HUDEP-2 (cell line): ENCODE measurements at regions not wholly inside any gene's neighbourhood (a gene's known extent, or its start where the extent isn't known, plus 50 kb on each side); places are given as distances from the start of the nearest gene placed in this dataset.
"Not testable (repeated sequence)": the region's sequence is repeated elsewhere in the genome, so short reads cannot be mapped to it uniquely, and the experiment has no call there.

Experiments
- DNase-seq, 76 experiments: peaks; one replicate each; lab custom pipeline; 2025; ENCODE audit not compliant: unreplicated experiment in 76 of 76; lab: John Stamatoyannopoulos, UW

DNA sequence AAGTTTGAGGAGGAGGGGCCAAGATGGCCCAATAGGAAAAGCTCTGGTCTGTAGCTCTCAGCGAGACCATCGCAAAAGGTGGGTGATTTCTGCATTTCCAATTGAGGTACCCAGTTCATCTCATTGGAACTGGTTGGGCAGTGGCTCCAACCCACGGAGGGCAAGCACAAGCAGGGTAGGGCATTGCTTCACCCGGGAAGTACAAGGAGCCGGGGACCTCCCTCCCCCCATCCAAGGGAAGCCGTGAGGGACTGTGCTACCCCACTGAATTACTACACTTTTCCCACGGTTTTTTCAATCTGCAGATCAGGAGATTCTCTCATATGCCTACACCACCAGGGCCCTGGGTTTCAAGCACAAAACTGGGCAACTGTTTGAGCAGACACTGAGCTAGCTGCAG, 58.0 kb upstream of the EFCAB3 start:
- DNase-seq, result no peak

DNA sequence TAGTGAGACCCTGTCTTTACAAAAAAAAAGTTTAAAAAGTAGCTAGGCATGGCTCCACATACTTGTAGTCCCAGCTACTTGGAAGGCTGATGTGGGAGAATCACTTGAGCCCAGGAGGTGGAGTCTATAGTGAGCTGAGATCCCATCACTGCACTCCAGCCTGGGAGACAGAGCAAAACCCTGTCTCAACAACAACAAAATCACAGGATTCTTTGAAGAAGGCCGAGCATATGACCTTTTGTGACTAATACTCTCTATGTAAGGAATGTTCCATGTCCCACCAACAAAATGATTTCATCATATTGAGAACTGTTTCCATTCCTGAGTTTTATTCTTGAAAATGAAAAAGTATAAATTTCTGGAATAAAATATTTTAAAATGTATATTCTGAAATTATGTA, 58.9 kb upstream of the EFCAB3 start:
- no peak for DNase-seq

DNA sequence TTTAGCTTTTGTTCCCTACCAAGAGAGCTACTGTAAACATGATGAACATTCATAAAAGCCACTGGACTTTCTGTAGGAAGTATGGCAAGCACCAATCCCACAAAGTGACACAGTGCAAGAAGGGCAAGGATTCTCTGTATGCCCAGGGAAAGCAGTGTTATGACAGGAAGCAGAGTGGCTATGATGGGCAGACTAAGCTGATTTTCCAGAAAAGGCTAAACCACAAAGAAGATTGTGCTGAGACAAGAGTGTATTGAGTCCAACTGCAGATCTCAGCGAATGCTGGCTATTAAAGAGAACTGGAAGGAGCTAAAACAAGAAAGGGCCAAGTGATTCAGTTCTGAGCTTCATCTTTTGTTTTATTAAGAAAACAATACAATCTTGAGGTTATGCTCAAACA, 60.5 kb upstream of the EFCAB3 start:
- DNase-seq, result no peak

DNA sequence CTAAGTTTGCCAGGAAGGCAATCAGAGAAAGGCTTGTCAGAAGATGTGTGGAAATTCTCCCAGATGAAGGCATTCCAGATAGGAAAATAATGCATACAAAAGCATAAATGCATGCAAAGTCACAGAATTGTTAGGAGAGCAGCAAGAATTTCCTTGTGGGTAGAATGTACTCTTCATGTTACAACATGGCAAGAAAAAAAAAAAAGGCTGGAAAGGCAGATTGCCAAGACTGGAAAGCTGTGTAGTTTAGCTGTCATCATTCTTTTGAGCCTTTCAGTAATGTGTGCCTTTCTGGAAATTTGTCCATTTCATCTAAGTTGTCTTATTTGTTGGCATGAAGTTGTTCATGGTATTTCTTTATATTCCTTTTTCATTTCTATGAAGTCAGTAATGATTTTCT, 71.0 kb upstream of the EFCAB3 start:
- no peak for DNase-seq

DNA sequence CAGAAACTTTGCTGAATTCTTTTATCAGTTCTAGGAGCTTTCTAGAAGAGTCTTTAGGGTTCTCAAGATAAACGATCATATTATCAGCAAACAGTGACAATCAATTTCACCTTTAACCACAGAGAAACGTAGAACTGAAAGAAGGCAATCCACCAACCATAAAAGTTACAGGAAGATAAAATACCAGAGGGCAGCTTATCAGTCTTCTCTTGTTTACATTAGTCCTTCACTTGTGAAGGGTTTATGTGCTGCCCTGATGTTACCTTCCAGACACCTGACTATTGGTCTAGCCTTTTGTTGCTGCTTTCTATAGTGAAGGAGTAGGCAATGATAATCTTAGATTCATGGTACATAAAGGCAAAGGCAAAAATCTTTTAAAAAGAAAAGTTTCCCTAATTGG, 73.2 kb upstream of the EFCAB3 start:
- no peak for DNase-seq

DNA sequence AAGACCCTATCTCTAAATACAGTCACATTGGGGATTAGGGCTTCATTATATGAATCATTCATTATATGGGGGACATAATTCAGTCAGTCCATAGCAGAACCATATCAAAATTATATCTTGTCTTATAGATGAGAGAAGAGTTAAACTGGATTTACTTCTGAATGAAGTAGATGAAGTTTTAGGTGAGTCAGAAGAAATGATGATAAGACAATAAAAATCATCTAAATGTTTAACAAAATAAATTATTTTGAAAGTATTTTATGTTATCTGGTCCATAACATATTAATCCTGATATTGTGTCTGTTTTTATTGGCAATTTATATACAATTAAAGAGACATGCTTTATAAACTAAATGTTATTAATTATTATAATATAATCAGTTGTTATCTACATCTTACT, 76.9 kb upstream of the EFCAB3 start:
- no peak for DNase-seq

DNA sequence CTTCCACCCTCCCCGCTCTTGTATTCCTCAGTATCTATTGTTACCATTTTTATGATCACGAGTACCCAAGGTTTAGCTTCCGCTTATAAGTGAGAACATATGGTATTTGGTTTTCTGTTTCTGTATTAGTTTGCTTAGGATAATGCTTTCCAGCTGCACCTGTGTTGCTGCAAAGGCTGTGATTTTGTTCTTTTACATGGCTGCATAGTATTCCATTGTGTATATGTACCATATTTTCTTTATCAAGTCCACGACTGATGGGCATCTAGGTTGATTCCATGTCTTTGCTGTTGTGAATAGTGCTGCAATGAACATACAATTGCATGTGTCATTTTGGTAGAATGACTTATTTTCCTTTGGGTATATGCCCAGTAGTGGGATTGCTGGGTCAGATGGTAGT, 79.7 kb upstream of the EFCAB3 start:
- DNase-seq, result no peak

DNA sequence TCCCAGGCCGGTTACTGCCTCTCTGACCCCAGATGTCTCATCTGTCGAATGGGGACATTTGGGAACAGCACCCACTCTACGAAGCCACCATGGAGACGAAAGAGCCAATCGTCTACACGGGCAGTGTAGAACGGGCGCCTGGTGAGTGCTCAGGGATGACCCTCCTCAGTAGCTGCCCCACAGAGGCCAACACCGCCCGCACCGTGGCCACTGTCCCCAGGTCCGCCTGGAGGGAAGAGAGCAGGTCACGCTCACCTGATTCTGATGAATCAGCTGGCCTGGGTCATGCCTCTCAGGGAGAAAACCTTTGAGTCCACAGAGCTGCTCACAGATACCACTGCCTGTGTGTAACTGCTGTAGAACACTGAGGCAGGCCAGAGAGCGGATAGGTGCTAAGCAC, 105.1 kb upstream of the EFCAB3 start:
- not testable (repeated sequence) for DNase-seq

DNA sequence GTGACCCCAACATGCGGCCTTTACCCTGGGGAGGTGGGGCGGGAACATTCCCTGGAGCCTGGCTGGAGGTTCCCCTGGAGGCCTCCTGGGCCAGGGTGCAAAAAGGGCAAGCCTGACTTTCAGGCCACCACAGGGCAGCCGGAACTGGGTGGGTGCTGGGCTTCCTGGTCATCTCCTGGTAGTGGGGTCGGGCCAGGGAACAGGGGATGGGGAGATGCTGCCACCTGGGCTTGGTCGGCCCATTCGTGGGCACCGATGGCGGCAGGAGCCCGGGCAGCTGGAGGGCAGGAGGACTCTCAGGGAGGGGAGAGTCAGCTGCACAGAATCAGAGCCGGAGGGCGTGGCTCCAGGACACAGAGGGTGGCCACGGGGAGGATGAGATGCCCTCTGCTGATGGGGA, 112.0 kb upstream of the EFCAB3 start:
- not testable (repeated sequence) for DNase-seq

DNA sequence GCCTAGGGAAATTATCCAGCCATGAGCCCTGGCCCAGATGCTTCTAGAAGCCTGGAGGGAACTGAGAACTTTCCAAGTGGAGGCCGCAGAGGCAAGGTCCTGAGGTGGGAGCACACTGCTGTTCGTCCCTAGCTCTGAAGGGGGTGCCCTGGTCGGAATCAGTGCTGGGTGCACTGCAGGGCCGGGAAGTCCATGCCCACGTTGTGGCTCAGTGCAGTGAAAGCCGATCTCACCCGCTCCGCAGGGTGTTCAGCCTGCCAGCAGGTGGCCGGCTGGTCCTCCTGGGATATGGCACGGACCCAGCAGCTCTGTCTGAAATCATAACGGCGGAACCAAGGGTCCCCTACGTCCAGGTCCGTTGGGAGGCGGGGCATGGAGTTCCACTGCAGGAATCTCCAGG, 115.4 kb upstream of the EFCAB3 start:
- not testable (repeated sequence) for DNase-seq

DNA sequence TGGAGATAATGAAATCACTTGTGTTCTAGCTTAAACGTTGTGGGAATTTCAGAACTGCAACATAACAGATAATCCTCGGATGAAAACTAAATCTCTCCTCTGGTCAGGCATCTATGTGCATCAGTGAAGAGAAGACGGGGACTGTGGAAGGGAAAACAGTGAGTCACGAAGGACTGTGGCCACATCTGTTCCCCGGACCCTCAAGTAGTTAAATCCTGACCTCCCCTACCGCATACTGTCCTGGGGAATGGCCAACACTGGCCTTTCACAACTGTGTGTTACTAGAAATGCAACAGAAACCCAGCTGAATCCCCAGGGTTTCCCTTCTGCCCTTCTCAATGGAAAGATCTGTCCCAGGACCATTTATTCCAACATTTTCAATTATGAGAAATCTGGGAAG, 124.6 kb upstream of the EFCAB3 start:
- not testable (repeated sequence) for DNase-seq

DNA sequence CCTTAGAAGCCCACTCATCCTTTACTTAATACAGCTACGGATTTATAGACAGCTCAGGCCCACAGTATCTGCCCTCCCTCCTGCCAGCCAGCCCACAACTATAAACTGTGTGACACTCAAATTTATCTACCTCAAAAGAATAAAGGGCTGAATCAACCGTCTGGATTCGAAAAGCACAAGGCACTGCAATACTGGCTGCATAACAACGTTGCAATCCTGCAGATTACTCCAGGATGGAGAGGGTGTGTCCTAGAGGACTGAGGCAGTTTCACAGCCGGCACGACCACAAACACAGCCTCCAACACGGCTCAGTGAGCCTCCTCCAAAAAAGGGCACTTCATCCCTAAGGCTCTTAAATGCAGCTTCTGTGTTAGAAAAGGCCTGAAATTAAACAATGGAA, 138.3 kb upstream of the EFCAB3 start:
- DNase-seq, result not testable (repeated sequence)

DNA sequence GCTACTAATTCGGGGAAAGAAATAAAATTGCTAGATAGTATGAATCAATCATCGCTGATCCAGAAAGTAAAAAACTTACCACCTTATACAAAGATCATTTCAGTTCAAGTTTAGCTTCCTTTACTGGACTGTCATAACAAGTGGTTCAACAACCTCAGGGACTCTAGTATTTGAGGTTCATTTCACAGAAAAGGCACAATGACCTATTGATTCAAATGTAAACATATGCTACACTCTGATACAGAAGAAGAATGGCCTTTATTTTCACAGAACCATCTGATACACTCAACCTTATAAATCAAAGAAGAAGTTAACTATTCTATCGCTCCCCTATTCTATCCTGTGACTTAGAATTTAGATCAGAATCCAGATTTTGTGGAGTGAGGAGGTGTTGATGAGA, 140.8 kb upstream of the EFCAB3 start:
- not testable (repeated sequence) for DNase-seq

DNA sequence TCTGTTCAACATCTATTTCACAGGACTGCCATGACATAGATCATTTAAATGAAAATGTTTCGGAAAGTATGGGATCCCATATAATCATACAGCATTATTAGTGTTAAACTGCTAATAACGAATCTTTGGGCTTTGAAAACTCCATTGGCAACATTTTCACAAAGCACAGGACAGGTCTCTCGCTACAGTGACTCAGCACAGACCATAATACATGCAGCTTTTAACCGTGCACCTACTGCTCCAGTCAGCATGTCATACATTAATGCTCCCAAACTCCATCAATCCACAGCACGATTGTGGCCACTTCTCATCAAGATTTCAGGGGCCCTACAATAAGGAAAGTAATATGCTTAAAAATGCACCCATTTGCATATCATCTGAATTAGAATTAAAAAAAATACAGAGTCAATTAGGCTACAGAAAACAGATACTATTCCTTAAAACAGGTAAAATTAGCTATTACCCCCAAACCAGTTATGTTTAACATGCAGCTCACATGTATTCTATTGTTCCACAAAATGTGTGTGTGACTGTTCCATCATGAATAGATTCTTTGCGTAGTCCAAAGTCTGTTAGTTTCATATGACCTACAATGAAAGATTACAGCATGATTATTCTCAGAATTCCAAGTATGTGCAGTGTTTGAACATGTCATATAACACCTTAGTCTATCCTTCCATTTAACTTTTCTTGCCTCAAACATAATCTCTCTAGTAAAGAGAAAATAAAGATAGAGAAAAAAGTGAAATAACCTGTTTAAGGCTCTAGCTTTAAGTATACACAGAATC, 141.6 kb upstream of the EFCAB3 start:
- not testable (repeated sequence) for DNase-seq

DNA sequence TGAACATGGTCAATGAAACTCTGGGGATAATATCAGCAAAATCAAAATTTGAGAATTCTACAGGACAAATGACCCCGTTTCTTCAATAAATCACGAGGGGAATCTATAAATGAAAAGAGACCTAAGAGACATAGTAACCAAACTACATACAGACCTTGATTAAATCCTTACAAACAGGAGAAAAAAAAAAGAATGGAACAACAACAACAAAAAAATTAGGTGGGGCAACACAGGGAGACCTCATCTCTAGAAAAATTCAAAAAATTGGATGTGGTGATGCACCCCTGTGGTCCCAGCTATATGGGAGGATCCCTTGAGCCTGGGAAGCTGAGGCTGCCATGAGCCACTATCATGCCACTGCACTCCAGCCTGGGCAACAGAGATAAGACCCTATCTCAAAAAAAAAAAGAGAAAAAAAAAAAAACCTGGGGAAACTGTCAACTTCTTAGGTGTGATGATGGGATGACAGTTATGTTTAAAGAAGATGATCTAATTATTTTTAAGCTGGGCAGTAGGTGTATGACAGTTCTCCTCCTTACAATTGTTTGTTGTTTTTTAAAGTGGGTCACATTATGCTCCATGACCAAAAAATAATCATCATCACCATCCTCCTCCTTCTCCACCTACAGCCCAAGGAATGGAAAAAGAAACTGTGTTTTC, 146.4 kb upstream of the EFCAB3 start:
- peak in 63 of 76 experiments; percentile 6 to 80 (median 44) for DNase-seq

DNA sequence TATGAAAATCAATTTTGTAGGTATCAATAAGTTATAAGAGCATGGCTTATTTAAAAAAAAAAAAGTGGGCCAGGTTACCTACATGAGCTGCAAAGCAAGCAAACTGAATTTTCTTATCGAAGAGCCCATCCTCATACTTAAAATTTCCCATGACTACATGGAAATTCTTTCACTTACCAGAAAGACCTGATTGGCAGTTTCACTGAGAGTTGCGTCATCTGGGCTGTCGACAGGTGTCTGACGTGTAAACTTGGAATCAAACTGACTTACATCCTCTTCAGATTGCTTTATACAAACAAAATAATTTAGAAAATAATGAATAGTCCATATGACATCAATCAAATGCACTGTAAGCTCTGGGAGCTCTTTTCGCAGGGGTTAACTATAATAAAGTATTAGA, 149.1 kb upstream of the EFCAB3 start:
- DNase-seq, result not testable (repeated sequence)

DNA sequence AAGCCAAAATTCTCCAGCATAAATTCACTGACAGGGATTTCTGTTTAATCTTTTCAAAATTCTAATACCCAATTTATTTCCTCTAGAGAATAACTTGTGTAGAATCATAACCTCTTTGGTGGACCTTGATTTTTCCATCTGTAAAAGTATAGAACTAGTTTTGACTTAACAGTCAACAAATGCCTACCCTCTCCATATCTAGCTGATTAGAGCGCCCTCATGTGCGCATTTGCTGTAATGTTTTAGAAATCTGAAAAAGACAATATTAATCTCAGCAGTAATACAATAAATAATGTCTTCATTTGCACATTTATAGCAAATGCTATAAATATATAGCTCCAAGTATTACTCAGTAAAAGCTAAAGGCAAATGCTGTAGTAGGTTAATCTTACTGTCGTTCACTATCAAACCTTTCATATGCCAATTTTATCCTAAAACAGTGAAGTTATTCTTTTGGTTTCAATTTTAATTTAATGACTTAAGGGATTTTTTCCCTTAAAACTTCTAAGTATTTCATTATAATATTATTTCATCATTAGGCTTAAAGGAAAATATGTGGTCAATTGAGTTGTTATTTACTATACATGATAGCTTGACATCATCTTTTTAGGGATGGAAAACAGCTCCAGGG, 153.6 kb upstream of the EFCAB3 start:
- DNase-seq, result peak in 3 of 76 experiments; percentile 21 to 35 (median 24)

DNA sequence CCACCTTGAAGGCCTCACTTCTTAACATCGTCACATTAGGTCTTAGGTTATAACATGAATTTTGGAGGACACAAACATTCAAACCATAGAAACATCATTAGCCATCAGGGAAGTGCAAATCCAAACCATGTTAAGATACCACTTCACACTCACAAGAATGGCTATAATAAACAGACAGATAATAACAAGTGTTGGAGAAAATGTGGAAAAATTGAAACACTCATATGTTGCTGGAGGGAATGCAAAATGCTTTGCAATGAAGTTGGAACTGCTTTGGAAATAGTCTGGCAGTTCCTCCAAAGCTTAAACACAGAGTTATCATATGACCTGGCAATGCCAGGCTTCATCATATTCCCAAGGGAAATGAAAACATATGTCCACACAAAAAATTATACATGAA, 156.8 kb upstream of the EFCAB3 start:
- DNase-seq, result not testable (repeated sequence)

DNA sequence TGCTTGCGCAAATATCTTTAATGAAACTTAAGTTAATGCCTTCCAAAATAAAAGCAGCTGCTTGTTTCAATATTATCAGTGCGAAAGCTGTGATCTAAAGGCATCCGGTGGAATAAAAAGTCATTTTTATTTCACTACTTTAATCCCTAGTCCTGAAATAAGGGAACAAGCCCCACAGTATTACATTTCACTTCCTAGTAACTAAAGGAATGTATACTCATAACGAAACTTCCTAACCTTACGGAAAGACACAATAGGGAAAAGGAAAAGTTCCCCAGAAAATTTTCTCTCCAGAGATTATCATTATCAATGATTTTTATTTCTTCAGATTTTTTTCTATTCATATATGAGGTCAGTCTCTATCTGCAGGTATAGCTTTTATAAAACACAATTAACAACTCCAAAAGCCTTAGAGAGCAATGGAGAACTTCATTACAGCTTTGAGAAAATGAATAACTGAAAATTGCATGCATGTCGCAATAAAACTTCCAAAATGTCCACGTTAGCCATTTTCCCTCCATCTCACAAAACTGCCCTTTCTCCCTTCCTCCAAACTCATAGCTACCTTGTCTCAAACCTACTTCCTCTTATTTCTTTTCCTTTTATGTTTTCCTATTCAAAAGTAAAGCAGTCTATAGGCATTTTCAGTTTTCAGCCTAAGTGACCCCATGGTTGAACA, 154.3 kb upstream of the MED13 start:
- DNase-seq, result no peak

DNA sequence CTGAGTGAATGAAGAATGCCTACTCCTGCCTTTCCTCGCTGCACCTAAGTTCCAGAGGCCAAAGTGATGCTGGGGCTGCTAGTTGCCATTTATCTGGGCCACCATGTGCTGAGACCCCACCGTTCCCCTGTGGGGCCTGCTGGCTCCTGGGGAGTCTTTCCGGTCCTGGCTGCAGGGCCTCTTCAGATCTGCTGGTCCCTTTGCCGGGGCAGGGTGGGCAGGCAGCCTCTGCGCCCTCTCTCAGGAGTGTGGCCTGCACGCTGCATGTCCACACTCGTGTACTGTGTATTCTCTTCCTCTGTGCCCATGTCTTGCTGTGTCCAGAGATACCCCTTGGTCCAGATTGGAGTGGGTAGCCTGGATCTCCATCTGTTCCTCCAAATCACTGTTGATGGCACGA, 151.8 kb upstream of the MED13 start:
- no peak for DNase-seq

DNA sequence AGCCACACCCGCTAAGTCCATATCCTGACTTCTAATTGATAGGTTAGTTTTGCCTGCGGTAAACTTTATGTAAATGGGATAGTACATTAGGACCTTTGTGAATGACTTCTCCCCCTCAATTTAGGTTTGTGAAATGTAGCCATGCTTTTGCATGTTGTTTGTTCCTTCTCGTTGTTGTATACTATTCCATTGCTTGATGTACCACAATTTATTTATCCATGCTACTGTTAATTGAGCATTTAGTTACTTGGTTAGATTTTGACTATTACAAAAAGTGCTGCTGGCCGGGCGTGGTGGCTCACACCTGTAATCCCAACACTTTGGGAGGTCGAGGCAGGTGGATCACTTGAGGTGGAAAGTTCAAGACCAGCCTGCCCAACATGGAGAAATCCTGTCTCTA, 150.8 kb upstream of the MED13 start:
- DNase-seq, result not testable (repeated sequence)
